ENCODE measurements at regions not wholly inside any gene's neighbourhood (a gene's known extent, or its start where the extent isn't known, plus 50 kb on each side); places are given as distances from the start of the nearest gene placed in this dataset.
"Not testable (repeated sequence)": the region's sequence is repeated elsewhere in the genome, so short reads cannot be mapped to it uniquely, and the experiment has no call there.

DNA sequence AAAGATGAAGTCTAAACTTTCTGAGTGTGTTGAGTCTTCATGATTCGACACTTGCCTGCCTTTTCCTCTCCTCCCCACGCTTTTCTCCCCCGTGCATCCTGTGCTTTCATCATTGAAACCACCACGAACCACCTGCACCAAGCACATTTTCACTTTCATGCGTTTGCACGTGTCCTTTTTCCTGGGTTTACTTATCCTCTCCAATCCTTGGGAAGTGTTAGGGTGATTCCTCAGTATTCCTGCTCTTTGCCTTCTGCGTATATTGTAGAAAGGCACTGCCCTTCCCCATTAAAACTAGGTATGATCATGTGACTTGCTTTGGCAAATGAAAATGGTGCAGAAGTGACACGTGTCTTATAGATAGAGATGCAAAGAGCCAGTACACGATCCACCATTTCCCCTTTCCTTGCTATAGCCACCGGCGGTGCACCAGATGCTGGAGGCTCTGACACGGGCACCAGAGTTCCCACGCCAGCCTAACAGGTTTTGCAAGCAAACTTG, 106.6 kb downstream of the BRMS1L start:
- no peak for DNase-seq

DNA sequence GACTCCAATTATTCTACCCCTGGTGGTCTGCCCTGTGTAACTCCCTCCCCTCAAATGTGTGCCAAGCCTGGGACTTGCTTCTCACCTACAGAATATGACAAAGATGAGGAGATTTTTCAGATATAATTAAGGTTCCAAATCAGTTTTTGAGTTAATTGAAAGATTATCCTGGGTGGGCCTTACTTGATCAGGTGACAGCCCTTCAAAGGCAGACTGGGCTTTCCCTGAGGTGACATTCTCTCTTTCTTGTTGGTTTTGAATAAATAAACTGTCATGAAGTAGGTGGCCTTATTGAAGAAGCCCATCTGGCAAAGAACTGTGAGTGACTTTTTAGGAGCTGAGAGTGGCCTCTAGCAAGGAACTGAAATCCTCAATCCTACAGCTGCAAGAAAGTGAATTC, 106.0 kb downstream of the BRMS1L start:
- DNase-seq = no peak

DNA sequence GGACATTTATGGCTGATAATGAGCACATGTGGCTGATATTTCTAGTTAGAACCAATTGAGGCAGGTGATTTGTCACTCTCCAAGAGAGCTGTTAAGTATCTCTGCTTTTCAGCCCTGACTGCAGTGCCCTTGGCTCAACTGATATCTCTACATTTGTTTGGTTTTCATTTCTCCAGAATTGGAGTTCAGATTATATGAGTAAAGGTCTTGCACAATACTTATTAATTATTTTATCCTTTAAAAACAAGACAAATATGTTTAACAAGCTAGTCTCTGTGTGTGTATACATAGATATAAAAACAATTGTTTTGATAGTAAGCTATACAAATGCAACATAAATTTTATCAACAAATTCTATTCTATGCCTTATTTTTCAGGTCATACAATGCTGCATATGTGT, 105.2 kb downstream of the BRMS1L start:
- DNase-seq = no peak

DNA sequence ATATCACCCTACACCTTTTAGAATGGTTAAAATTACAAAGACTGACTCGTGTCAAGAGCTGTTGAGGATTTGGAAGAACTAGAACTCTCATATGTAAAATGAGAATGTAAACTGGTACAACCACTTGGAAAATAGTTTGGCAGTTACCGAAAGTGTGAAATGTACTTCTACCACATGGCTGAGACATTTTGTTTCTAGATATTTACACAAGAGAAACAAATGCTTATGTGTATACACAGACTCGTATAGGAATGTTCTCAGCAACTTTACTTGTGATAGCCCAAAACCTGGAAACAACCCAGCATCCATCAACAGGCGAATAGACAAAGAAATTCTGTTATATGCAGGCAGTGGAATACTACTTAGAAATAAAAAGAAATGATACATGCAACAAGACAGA, 103.0 kb downstream of the BRMS1L start:
- no peak for DNase-seq

DNA sequence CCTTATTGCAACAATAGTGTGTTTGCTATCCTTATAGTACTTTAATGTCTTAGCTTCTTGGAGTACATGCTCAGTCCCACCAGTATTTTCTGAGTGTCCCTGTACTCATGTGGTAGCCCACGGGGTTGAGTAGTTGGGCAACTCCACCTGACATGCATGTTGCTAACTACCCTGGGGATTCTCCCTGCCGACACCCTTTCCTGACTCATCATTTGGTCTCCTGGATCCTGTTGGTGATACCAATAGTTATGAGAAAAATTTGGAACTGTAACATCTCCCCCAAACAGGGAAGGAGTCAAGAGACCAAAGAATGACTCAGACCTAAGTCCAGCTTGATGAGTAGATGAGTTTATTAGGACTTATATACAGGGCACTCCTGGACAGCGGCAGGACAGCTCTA, 101.6 kb downstream of the BRMS1L start:
- peak; percentile 27 for DNase-seq

DNA sequence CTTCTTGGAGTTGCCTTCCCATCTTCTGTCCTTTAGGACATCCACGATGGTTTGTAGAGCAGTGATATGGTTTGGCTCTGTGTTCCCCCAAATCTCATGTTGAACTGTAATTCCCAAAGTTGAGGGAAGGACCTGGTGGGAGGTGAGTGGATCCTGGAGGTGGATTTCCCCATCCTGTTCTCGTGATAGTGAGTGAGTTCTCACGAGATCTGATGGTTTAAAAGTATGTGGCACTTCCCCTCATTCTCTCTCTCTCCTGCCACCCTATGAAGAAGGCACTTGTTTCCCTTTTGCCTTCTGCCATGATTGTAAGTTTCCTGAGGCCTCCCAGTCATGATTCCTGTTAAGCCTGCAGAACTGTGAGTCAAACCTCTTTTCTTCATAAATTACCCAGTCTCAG, 99.2 kb downstream of the BRMS1L start:
- no peak for DNase-seq

DNA sequence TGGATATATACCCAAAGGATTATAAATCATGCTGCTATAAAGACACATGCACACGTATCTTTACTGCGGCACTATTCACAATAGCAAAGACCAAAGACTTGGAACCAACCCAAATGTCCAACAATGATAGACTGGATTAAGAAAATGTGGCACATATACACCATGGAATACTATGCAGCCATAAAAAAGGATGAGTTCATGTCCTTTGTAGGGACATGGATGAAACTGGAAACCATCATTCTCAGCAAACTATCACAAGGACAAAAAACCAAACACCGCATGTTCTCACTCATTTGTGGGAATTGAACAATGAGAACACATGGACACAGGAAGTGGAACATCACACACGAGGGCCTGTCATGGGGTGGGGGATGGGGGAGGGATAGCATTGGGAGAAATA, 96.5 kb downstream of the BRMS1L start:
- DNase-seq = not testable (repeated sequence)

DNA sequence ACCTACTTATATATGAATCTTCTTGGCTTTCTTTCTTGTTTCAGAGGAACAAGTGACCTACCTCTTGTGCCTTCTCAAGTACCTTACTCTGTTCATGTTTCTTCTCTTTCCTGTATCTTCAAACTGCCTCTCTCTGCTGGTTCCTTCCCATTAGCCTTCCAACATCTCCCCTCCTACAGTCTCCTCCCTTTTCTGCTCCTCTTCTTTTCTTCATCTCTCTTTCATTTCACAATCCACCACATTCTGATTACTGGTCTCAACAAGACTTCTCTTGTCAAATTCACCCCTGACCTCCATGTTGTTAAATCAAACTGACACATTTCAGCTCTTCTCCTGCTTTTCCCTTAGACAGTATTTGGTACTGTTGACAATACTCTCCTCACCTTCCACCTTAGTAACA, 95.6 kb downstream of the BRMS1L start:
- DNase-seq = no peak

Data from NCI-H226 (cell line).